NCI-H2107 treated with DMSO at 0.1 percent for 48 hours (cell line): ENCODE measurements at regions not wholly inside any gene's neighbourhood (a gene's known extent, or its start where the extent isn't known, plus 50 kb on each side); places are given as distances from the start of the nearest gene placed in this dataset.
"Not testable (repeated sequence)": the region's sequence is repeated elsewhere in the genome, so short reads cannot be mapped to it uniquely, and the experiment has no call there.

Source experiments
- DNase-seq: peaks from one replicate; lab custom pipeline; 2025; ENCODE audit not compliant: unreplicated experiment; lab: John Stamatoyannopoulos, UW

DNA sequence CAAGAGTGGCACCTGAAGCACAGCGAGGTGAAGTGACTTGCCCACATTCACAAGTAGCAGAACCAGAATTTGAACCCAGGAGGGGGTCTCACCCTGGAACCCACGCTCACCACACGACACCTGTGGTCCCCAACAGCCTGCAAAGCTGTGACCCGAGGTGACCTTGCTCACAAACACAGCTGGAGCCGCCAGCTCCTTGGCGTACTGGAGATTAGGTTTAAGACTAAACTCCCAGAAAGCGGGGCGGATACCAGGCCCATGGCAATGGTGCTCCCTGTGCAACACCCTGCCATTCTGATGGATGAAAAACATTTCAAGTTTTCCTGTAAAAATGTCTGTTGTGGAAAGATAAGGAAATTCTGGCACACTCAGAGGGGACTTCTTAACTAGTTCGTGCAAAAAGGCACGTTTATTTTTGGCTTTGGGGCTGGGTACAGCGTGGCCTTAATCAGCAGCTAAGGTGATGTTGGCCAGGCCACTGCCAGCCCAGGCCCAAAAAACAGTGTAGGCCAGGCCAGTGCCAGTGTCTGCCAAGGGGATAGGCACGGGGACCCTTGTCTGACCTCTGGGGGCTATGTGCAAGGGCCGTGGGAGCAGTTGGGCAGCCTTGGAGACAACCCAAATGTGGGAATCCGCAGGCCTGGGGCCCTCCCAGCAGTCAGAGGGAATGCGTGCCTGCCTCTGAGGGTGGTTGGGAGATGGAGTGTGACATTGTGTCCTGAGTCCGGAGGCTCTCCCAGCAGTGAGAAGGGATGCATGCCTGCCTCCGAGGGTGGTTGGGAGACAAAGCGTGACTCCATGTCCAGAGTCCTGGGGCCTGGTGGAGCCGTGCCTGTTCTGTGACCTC is 185.0 kb upstream of the HS6ST1 start:
- DNase-seq: no peak

DNA sequence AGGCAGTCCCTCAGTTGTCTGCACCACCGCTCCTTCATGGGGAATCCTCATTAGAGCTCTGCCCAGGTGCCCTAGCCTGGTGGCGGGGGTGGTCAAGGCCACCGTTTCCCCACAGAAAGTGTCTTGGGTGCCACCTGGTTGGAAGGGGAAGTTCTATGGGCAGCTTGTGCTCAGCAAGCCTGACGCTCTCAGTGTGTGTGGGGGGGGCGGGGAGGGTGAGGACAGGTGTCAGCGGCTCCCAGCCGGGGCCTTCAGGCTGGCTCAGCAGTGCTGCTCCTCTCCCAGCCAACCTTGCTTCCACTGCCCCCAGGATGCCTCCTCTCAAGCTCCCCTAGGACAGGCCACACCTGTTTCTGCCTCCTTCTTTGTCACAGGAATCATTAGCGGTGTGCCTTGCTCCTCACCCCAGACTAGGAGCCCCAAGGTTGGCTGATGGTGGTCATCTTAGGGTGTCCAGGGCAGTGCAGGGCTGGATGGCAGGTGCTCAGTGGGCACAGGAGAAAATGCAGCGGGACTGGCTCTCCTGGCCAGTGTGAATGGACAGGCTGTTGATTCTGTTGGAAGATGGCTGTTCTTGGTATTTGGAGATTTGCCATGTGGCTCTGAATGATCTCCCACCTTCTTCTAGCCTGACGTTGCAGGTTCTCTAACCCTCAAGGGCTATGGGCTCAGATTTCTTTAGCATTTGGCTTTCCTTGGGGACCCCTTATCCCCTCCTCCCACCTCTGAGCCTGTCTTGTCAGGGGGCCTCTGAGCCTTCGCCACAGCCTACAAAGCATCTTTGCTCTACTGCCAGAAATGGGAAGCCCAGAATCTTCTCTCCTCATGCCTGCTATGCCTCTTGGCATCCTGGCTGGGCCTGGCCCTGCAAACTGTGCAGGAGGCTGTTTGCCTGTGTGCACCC is 185.8 kb upstream of the HS6ST1 start:
- DNase-seq: peak; percentile 3

DNA sequence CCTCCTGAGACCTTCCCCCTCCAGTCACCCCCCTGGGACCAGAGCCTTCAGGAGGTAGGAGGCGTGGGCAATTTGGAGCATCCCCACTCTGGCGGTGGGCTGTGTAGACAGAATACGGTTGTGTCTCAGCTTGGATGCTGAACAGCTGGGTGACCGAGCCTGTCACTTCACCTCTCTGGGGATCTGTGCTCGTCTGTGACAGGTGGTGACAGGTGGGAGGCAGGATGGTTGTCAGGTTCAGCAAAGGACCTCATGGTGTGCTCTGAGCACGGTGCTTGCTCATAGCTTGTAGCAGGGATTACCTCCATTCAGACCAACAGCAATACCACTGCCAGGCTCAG is 186.5 kb upstream of the HS6ST1 start:
- DNase-seq: peak; percentile 3

GRCh38 chr2:128505575-128506526 is 187.2 kb upstream of the HS6ST1 start:
- no peak for DNase-seq

DNA sequence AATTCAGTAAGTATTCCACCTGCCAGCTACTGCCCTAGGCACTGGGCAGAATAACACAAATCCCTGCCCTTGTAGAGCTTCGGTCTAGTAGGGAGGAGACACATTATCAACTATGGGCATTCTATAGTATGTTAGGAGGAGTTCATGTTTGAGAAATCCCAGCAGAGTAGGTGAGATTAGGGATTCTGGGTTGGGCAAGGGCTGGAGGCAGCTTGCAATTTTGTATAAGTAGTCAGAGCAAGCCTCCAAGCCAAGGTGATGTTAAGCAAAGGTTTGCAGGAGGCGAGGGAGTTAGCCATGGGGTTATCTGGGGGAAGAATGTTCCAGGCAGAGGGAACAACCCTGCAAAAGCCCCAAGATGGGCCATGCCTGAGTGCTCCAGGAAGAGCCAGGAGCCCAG is 187.9 kb upstream of the HS6ST1 start:
- no peak for DNase-seq

- DNase-seq: no peak
Observed at GRCh38 chr2:128510701-128511397, 192.2 kb upstream of the HS6ST1 start.

DNA sequence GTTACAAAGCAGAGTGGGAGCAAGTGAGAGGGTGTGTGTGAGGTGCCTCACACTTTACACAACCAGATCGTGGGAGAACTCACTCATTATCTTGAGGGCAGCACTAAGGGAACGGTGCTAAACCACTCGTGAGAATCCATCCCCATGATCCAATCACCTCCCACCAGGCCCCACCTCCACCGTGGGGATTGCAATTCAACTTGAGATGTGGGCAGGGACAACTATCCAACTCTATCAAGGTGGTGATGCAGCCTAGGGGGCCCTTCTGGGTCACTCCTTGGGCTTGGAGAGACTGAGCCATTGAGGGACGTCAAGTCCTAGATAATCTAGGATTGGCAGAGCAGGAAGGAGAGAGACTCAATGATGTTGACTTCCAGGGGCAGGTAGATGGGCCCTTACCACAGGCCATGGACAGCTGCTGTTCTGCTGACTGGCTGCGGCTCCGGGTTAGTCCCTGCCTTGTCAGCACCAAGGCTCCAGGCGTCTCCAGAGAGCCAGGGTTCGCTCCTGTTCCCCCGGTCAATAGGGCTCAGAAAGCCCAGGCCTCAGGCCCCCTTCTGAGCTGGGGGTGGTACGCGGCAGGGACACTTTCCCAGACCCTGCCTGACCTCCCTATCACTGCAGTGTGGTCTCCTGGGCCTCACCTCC is 193.2 kb upstream of the HS6ST1 start:
- DNase-seq: no peak

DNA sequence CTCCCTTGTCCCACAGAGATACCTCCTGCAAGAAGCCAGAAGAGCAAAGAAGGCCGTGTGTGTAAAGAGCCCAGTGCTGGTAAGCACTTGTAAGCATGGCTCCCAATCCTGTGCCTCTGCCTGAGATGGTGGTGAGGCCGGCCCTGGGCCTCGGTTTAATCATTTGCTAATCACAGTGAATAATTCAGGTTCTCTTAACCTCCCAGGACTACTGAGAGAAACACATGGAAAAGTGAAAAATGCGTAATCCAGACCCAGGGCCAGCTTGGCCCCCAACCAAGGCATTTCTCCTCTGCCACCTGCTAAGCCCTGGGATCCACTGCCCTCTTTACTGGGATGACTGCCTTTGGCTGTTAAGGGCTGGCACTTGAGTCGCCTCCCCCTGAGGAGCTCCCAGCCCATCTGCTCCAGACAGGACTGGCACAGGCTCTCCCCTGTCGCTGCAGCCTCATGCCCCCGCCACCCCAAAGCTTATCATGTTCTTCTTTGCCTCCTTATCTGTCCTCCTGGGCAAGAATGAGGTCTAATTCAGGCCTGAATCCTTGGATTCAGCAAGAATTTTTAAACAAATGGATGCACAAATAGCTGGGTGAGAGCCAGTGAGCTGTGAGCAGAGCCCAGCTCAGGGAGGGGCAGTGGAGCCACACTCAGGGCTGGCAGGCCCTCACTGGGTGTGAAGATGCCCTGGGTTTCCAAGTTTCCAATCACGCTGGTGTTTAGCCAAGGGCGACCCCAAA is 193.9 kb upstream of the HS6ST1 start:
- no peak for DNase-seq

DNA sequence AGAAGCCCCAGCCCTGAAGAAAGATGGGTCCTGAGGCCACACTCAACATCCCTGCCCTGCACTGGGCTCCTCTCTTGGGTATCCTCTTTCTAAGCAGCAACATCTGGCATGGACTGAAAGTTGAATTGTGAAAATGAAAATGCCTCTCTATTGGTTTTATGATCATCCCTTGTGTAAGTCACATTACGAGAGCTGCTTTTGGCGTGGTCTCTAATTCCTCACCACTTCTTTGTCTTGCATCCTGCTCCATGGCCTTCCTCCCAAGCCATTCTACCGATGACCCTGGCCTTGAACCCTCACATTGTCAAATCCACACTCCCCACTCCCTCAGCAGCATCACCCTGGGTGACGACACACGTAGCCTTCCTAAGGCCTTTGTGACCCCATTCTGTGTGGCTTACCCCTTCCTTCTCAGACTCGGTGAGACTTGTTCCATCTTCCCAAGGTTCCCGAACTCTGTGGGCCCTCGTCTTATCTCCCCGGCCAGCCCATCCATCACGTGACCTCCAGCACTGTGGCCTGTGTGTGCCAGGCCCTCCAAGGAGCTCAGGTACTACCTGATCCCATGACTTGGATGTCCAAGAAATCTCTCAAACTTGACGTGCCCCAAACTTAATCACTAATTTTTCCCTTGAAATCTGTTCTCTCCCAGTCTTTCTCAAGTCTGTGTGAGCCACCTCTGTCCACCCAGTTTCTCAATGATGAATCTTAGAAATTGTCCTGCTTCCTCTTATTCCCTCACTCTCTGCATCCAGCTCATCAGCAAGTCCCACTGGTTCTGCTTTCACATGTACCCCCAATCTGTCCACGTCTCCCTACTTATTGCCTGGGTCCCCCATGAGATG is 194.7 kb upstream of the HS6ST1 start:
- no peak for DNase-seq

DNA sequence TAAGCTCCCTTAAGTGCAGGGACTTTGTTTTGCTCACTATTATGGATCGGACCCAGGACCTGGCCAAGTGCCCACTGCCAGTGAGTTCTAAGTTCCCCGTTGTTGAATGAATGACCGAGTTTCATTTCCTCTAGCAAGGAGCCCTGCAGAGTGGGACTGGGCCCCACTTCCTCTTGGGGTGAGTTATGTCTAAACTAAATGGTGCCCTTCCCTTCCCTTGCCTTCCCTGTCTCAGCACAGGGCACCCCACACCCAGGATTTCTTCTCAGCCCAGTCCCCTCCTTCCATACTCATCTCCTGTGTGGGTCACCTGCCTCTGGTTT is 195.3 kb upstream of the HS6ST1 start:
- no peak for DNase-seq

- DNase-seq: no peak
Observed at GRCh38 chr2:128514555-128514955, 195.9 kb upstream of the HS6ST1 start.

DNA sequence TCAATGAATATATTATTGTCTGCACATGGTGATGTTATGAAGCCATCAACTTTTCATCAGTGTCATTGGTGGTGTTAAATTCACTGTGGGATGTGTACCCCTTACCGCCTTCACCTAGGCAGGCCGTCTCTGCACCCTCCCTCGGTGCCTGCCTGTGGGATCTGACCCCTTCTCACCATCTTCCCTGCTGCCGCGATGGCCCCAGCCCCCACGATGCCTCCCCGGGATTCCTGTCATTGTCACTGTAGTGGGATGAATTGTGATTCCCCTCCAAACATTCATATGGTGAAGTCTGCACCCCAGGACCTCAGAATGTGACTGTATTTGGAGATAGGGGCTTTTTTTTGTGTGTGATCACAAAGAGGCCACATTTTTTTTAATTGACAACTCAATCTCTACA is 198.3 kb upstream of the HS6ST1 start:
- no peak for DNase-seq

GRCh38 chr2:128519028-128519427 is 200.4 kb upstream of the HS6ST1 start:
- not testable (repeated sequence) for DNase-seq

DNA sequence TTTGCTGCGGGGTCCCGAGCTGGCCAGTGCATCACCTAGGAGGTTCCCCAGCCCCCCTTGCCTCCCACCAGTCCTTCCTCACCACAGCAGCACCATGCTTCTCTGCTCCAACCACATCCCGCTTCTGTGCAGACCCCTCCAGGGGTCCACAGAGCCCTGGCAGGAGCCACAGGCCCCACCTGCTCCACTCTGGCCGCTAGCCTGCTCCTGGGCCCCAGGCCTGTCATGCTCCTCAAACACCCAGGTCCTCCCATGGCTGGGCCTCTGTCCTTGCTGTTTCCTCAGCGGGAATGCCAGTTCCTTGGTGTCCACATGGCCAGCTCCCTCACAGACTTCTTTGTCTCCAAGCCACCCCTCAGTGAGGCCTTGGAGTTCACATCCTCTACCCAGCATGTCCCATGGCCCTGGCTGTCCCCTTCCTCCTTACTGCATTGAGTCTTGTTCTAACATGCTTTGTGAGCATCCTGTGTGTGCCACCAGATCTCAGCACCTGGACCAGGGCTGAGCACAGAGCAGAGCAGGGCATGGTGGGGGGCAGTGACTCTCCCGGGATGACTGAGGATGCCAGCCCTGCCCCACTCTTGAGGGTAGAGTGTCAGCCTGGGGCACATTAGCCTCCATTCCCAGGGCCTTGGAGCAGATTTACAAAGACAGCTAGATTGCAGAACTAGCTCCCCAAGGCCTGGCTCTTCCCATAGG is 201.0 kb upstream of the HS6ST1 start:
- DNase-seq: no peak

DNA sequence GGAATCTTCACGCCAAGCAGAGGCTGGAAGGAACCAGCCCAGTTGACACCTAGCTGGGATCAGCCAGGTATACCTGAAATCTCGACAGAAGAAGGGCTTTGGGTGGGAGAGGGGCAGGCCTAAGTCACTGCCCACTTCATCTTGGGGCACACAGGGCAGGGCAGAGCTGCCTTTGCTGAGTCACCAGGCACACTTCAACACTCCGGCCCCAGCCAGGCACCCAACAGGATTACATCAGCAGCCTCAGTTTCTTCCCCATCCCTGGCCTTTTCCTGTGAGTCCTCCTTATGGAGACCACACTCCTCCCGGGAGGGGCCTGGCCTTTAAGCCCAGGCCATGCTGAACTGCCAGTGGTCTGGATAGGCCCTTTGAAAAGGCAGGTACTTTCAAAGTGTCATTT is 201.7 kb upstream of the HS6ST1 start:
- DNase-seq: no peak

DNA sequence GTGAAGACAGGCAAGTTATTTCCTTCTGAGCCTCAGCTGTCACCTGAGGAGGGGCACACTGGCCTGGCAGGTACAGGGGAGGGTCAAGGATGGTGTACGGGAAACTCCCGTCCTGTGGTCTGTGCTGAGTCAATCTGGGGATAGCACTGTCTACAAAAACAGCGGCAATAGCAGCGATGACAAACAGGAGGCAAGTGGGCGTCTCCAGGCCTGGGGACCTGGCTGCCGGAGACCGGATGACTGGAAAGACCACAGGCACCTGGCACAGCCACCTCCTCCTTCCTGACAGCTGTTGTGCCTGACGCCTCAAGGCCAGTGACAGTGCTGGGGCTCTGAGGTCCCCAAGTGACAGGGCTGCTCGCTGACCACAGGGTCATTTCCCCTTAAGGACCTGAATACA is 202.1 kb upstream of the HS6ST1 start:
- no peak for DNase-seq

- DNase-seq: no peak
Observed at GRCh38 chr2:128521482-128521881, 202.8 kb upstream of the HS6ST1 start.

DNA sequence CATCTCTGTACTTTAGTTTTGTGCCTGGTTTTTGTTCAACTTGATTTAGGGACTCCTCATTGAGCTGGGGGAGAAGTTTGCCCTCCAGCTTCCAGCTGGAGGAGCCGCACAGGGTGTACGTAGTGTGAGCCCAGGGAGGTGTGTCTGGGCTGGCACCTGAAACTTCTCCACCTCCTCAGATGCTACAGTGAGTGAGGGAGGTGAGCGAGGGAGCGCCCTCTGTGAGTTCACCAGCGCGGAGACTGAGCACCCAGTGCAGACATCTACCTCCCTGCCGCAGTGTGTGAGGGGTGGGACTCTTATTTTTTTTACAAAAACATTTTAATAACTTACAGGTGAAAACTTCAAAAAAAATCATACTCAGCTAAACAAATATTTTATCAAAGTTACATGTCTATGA is 204.2 kb upstream of the HS6ST1 start:
- DNase-seq: no peak
